CD4-positive, alpha-beta T cell (primary cell): ENCODE measurements at regions not wholly inside any gene's neighbourhood (a gene's known extent, or its start where the extent isn't known, plus 50 kb on each side); places are given as distances from the start of the nearest gene placed in this dataset.

Experiments
- ATAC-seq: fragments of 200-7000 bp; cut with Tn5 transposase; one replicate; pipeline ENCODE4 v1.10.0; 2022; ENCODE audit warnings: mild to moderate bottlenecking; ENCODE audit not compliant: poor library complexity
- CTCF ChIA-PET: fragments of 350-600 bp; sonication (Branson Sonifier 250); formaldehyde crosslinking; loops from one replicate; lab custom pipeline; 2021; ENCODE audit warnings: antibody characterized with exemption, inconsistent platforms; lab: Charles Lee
- POLR2A ChIA-PET: fragments of 350-600 bp; sonication (Branson Sonifier 250); formaldehyde crosslinking; loops from one replicate; lab custom pipeline; 2021; ENCODE audit warnings: antibody characterized with exemption, inconsistent platforms; lab: Charles Lee
- DNase-seq, 14 experiments: peaks; one replicate each; pipeline ENCODE4 v3.0.0-alpha.2; 2013 to 2020; ENCODE audit warnings: mixed read lengths in 2 of 14
- H3K27ac ChIP-seq, 2 donors: one replicate each; pipeline versions ENCODE4 v1.5.1 to v1.7.0; 2013; ENCODE audit warnings: low read length in 2 of 2, low read depth in 1 of 2, mild to moderate bottlenecking in 1 of 2
- H3K27me3 ChIP-seq, 2 experiments: 1 replicate in 1 of 2; 2 replicates in 1 of 2; pipeline versions ENCODE4 v1.6.1 to v1.7.0; 2013; ENCODE audit warnings: low read length in 2 of 2, control low read depth in 1 of 2, mild to moderate bottlenecking in 1 of 2, moderate library complexity in 1 of 2; ENCODE audit not compliant: insufficient read depth in 2 of 2, control insufficient read depth in 1 of 2
- H3K36me3 ChIP-seq: one replicate; pipeline ENCODE4 v1.6.1; 2013; ENCODE audit warnings: low read length, control low read depth; ENCODE audit not compliant: insufficient read depth
- H3K4me1 ChIP-seq: one replicate; pipeline ENCODE4 v1.6.1; 2013; ENCODE audit warnings: low read length, control low read depth; ENCODE audit not compliant: insufficient read depth
- H3K4me3 ChIP-seq: one replicate; pipeline ENCODE4 v1.5.1; 2013; ENCODE audit warnings: mild to moderate bottlenecking, low read length, moderate library complexity
- H3K9me3 ChIP-seq, 2 experiments: 1 replicate in 1 of 2; 2 replicates in 1 of 2; pipeline versions ENCODE4 v1.6.1 to v1.7.0; 2013; ENCODE audit warnings: low read length in 2 of 2, mild to moderate bottlenecking in 2 of 2, control low read depth in 1 of 2, moderate library complexity in 1 of 2; ENCODE audit not compliant: control insufficient read depth in 1 of 2, insufficient read depth in 1 of 2
- H3K27ac Mint-ChIP-seq: one replicate; pipeline ENCODE4 v1.8.0; 2020; ENCODE audit warnings: mixed read lengths
- H3K27me3 Mint-ChIP-seq: one replicate; pipeline ENCODE4 v1.8.0; 2021; ENCODE audit warnings: mixed read lengths
- H3K36me3 Mint-ChIP-seq: one replicate; pipeline ENCODE4 v1.8.0; 2021; ENCODE audit warnings: low read depth, mixed read lengths
- H3K4me1 Mint-ChIP-seq: one replicate; pipeline ENCODE4 v1.8.0; 2021; ENCODE audit warnings: low read depth, mixed read lengths
- H3K4me3 Mint-ChIP-seq: one replicate; pipeline ENCODE4 v1.8.0; 2020; ENCODE audit warnings: mild to moderate bottlenecking, mixed read lengths
- H3K9me3 Mint-ChIP-seq: one replicate; pipeline ENCODE4 v1.8.0; 2020; ENCODE audit warnings: mixed read lengths
- intact Hi-C, 2 experiments: fragments of 100-400 bp; cut with DNase I in 1 of 2; cut with micrococcal nuclease in 1 of 2; formaldehyde crosslinking; loops; one replicate each; pipeline versions ENCODE4 v1.15.1 to v1.9.0; 2023 to 2025; cut with DNase I, micrococcal nuclease
- TF ChIP-seq, protein P1 (sequence below): fragments of 200-600 bp; IDR thresholded peaks from one replicate; pipeline ENCODE4 v1.8.0; 2022; ENCODE audit warnings: antibody characterized with exemption, mild to moderate bottlenecking

DNA sequence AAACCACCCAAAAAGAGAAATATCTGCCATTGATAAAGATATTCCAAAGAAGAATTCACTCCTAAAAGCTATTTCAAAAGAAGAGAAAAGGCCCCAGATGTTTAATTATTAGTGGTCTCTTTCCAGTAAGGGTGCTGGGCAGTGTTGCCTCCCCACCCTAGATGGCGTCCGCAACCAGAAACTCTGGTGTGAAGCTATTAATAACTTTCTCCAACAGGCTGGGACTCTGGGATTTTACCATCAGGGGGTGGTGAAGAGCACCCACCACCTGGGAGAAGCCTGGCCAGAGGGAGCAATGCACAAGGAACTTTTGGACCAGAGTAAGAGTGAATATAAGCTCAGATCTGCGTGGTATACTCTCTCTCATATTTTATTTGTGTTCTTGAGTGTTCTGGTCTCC lies 115.4 kb upstream of the TIAM1 start:
- Mint-ChIP-seq H3K36me3 (no peaks in the 10 kb centered on the region), H3K27me3 (no peaks in the 10 kb centered on the region), H3K4me3 (no peak overlapping the region), H3K27ac (no peak overlapping the region), H3K4me1 (peaks cover 10% of the 10 kb centered on the region), H3K9me3 (no peaks in the 10 kb centered on the region)
- TF ChIP-seq, protein P1, sequence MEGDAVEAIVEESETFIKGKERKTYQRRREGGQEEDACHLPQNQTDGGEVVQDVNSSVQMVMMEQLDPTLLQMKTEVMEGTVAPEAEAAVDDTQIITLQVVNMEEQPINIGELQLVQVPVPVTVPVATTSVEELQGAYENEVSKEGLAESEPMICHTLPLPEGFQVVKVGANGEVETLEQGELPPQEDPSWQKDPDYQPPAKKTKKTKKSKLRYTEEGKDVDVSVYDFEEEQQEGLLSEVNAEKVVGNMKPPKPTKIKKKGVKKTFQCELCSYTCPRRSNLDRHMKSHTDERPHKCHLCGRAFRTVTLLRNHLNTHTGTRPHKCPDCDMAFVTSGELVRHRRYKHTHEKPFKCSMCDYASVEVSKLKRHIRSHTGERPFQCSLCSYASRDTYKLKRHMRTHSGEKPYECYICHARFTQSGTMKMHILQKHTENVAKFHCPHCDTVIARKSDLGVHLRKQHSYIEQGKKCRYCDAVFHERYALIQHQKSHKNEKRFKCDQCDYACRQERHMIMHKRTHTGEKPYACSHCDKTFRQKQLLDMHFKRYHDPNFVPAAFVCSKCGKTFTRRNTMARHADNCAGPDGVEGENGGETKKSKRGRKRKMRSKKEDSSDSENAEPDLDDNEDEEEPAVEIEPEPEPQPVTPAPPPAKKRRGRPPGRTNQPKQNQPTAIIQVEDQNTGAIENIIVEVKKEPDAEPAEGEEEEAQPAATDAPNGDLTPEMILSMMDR, result no peak
- Histone ChIP-seq H3K4me3 (no peak overlapping the region), H3K27ac (no peak overlapping the region), H3K27me3 (no peaks in the 10 kb centered on the region), H3K36me3 (no peaks in the 10 kb centered on the region), H3K9me3 (no peaks in the 10 kb centered on the region), H3K4me1 (peaks cover 2% of the 10 kb centered on the region)
- DNase-seq (no peak), ATAC-seq (no peak)
- intact Hi-C loops, result no loop called here
- ChIA-PET POLR2A (no interaction called here), CTCF (interaction anchor here (0.9 kb wide), 1 partner anchor 121 kb away, joined by 4 read pairs; no protein-coding TSS in a partner anchor)

DNA sequence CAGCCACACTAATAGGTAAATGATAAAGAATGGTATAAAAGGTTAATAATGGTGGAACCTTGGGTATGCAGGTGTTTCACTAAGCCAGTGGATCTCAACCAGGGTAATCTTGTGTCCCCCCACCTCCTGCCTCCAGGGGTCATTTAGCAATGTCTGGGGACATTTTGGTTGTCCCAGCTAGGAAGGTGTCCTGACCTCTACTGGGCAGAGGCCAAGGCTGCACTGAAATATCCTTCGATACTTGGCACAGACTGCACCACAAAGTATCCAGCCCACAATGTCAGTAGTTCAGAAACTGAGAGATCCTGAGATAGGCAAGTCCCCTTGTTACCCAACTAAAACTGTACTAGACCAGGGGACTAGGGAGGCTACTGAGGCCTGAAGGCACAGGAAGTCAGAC lies 113.6 kb upstream of the TIAM1 start:
- Histone ChIP-seq H3K27me3 (no peaks in the 10 kb centered on the region), H3K4me1 (peaks cover 2% of the 10 kb centered on the region), H3K27ac (no peak overlapping the region), H3K36me3 (no peaks in the 10 kb centered on the region), H3K4me3 (no peak overlapping the region), H3K9me3 (no peaks in the 10 kb centered on the region)
- CTCF ChIA-PET, result no interaction called here
- H3K36me3 Mint-ChIP-seq, result no peaks in the 10 kb centered on the region
- peaks cover 10% of the 10 kb centered on the region for H3K4me1 Mint-ChIP-seq
- intact Hi-C loops, result no loop called here
- ATAC-seq (no peak), DNase-seq (peak in 2 of 14 experiments; percentile 6 to 15)
- POLR2A ChIA-PET, result interaction anchor here (1.3 kb wide), 1 partner anchor 11 kb away, joined by 3 read pairs; no protein-coding TSS in a partner anchor
- TF ChIP-seq, protein P1, result no peak
- peaks cover 1% of the 10 kb centered on the region for H3K9me3 Mint-ChIP-seq
- no peak overlapping the region for H3K27ac Mint-ChIP-seq
- H3K4me3 Mint-ChIP-seq, result no peak overlapping the region
- no peaks in the 10 kb centered on the region for H3K27me3 Mint-ChIP-seq

DNA sequence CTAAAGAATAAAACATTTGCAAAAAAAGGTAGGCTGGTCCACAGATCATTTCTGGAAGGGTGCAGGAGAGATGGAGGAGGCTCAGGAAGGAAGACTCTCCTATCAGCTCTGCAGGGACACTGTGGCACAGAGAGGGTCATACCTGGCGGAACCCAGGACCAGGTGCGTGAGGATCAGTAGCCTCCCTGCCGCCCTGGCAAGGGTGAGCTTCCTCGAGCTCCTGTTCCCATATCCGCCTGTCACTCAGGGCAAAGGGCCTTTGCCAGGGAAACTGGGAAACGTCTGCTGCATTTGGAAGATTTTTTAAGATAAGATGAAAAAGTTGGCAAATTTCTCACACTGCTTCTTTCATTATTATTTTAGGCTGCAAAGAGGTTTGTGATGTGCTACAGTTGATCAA lies 112.1 kb upstream of the TIAM1 start:
- intact Hi-C loops, result no loop called here
- H3K4me3 Mint-ChIP-seq, result no peak overlapping the region
- H3K27me3 Mint-ChIP-seq, result no peaks in the 10 kb centered on the region
- peaks cover 9% of the 10 kb centered on the region for H3K4me1 Mint-ChIP-seq
- Histone ChIP-seq H3K27ac (no peak overlapping the region), H3K9me3 (peaks cover 0 to 3% of the 10 kb centered on the region in 2 experiments), H3K4me1 (no peaks in the 10 kb centered on the region), H3K4me3 (no peak overlapping the region), H3K36me3 (no peaks in the 10 kb centered on the region), H3K27me3 (no peaks in the 10 kb centered on the region)
- H3K36me3 Mint-ChIP-seq, result no peaks in the 10 kb centered on the region
- ATAC-seq (no peak), DNase-seq (no peak)
- CTCF ChIA-PET, result no interaction called here
- TF ChIP-seq, protein P1, result no peak
- peaks cover 2% of the 10 kb centered on the region for H3K9me3 Mint-ChIP-seq
- POLR2A ChIA-PET, result interaction anchor here (1.3 kb wide), 1 partner anchor 9 kb away, joined by 3 read pairs; no protein-coding TSS in a partner anchor
- H3K27ac Mint-ChIP-seq, result no peak overlapping the region
